Glomerular endothelial cell (primary cell): ENCODE measurements at regions not wholly inside any gene's neighbourhood (a gene's known extent, or its start where the extent isn't known, plus 50 kb on each side); places are given as distances from the start of the nearest gene placed in this dataset.

Experiments used
- DNase-seq: peaks from one replicate; pipeline ENCODE4 v3.0.0-alpha.2; 2011; ENCODE audit warnings: low read depth, low spot score; ENCODE audit errors: extremely low read depth

DNA sequence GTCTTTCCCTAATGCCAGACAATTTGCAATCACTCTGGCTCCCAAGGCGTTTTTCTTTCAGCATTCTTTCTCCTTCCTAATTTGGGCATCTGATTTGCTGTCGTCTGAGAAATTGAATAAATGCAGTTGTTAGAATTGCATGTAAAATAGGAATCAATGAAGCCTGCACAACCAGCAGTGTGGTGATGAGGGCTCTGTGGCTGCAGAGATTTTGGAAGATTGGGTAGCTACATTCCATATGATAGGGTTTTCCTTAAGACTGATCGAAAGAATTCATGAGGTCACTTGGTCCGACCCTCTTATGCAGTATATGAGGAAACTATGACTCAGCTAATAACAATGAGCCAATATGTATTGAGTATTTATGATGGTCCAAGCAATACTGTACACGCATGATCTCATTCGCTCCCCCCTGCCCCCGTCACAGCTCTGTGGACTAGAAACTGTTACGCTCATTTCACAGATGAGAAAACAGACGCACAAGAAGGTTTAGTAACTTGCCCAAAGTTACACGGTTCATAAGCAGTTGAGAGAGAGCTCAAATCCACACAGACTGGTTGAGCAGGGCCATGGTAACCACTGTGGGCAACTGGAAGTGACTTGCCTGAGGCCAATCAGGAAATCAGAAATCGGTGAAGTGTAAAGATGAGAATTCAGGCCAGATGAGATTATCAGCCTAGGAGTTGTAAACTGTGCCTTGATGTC, 527.2 kb downstream of the GATA3 start:
- DNase-seq = no peak

GRCh38 chr10:8583096-8583495, 528.6 kb downstream of the GATA3 start:
- DNase-seq = no peak

GRCh38 chr10:8584666-8585065, 530.2 kb downstream of the GATA3 start:
- DNase-seq = no peak

DNA sequence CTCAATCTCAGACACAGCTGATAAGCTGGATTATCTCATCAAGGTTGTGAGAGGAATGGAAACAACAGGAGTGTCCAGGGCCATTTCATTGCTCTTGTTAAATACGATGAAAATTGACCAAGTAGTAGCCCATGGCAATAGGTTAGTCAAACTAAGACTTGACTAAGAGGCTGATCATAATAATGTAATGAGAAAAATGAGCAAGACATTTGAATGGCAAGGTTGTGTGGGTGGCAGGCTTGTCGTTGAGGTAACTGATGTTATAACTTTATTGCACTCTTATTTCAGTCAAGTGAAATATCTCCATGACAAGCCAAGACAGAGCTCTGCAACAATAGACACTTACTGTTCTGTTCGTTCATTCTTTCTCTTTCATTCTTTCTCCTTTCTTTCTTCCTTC, 532.0 kb downstream of the GATA3 start:
- no peak for DNase-seq

DNA sequence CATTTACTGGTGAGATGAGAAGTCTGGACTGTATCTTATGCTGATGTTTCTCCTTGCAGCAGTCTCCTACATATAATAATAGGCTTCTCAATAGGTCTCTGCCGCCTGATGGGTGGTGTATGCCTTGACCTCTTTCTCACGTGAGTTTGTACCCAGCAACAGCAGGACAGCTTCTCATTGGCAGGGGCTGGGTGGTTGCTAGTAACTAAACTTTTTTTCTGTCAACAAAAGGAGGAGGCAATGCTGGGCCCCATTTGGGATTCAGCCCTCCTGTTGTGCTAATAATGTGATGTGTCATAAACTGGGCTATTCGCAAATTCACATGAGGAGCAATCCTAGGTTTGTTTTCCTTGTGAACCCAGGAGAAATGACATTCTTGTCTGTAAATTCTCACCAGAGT, 533.6 kb downstream of the GATA3 start:
- no peak for DNase-seq

GRCh38 chr10:8590518-8590917, 536.0 kb downstream of the GATA3 start:
- no peak for DNase-seq

DNA sequence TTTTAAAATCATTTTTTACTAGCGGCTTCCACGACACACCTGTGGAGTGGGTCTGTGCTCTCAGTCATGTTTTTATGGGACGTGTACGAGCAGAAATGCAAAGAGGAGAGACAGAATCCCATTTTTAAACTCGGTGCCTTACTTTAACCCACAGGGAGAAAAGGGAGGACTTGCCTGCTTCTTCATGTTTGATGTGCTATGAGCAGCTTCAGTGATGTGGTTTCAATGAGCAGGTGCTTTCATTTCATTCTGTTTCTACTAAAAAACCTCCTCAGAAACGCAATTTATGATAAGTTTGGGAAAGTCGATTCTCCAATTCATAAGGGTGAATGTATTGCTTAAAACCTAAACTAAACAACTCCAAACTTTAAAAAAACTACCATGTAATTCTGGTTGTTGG, 537.2 kb downstream of the GATA3 start:
- DNase-seq = no peak

DNA sequence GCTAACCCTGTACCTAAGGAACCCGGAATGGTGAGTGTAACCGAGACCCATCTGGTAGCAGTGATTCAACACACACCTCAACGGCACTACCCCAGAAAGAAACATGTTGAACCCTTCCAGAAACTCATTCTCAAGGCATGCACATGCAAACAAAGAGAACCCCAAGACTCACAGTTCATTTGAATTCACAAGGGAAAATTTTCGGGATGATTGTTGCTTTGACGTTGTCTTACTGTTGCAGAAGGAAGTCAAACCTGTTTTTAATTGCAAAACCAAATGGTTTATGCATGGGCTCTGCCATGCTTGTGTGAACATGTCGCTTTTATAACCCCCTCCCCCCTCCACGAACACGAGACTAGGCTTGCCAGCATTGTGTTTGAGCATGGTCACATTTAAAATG, 539.7 kb downstream of the GATA3 start:
- DNase-seq = no peak

- DNase-seq = no peak
Measured at GRCh38 chr10:8594711-8595110, 540.2 kb downstream of the GATA3 start.

- no peak for DNase-seq
Measured at GRCh38 chr10:8595140-8595539, 540.7 kb downstream of the GATA3 start.

- DNase-seq = no peak
Measured at GRCh38 chr10:8596929-8597472, 542.5 kb downstream of the GATA3 start.

DNA sequence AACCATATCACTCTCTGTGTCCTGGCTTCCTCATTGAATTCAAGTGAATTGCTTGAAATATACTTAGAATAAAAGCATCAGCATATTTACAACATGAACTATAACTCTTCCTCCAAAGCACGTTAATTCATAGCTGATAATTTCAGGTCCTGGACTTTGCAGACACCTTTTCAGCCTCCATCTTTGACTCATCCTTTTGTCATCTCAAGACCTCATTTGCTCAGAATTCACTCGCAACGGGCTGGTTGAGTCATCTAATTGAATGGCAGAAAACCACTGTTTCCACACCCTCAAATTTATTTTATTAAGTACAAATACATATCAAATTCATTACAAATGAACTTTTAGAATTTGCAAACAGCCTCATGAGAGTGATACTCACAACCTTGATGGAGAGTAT, 545.7 kb downstream of the GATA3 start:
- no peak for DNase-seq

- DNase-seq = no peak
Measured at GRCh38 chr10:8602821-8603220, 548.3 kb downstream of the GATA3 start.

DNA sequence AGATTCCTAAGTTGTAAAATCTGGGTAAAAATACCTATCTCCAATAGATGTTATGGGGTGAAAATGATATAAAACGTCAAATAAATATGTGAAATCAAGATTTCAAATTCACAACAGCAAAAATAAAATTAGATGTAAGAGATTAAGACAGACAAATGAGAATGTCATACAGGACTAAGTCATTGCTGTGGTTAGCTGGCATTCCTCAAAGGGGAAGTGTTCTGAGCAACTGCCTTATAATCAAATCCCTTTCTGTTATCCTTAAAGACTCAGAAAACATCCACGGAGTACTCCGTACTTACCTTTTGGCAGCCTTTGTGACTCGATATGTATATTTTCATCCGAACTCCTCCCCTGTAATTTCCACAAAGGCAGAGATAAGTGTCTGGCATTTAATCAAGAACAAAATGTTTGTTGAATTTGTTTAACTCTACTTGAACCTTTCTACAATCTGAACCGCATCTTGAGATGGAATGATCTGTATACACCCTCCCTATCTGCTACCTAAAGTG, 559.6 kb downstream of the GATA3 start:
- DNase-seq = no peak

- no peak for DNase-seq
Measured at GRCh38 chr10:8615118-8615517, 560.6 kb downstream of the GATA3 start.

GRCh38 chr10:8616166-8616565, 561.7 kb downstream of the GATA3 start:
- no peak for DNase-seq

- no peak for DNase-seq
Measured at GRCh38 chr10:8617792-8618191, 563.3 kb downstream of the GATA3 start.

DNA sequence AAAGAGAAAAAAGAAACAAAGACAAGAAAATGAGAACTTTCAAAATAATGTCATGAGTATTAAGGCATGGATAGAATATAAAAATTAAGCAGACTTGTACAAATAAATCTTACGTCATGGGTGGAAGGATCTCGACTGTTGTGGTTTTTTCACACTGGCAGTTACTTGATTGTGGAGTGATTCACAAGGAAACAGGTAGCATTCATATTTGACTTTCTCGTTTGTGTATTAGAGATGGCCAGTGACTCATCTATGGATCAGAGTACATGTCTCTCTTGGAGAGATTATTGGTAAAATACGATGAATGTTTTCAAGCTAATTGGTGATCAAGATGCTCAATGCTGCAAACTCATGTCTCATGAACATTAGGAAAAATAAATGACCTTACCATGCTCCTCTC, 564.3 kb downstream of the GATA3 start:
- no peak for DNase-seq

DNA sequence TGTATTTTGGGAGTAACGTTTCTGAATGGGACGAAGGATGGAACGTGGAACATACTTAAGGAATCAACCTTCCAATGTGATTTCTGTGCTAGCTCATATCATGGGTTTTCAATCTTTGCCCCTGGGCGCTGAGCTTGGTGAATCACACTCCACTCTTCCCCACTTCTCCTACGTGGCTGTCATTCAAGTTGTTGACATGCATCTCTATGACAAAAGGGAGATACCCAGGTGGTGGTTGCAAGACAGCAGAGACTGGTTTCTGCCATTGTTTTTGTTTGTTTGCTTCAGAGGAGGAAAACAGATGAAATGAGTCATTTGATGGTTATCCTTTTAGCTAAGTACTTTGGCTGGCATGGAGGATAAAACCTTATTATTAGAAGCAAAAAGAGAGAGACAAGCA, 573.9 kb downstream of the GATA3 start:
- DNase-seq = no peak

DNA sequence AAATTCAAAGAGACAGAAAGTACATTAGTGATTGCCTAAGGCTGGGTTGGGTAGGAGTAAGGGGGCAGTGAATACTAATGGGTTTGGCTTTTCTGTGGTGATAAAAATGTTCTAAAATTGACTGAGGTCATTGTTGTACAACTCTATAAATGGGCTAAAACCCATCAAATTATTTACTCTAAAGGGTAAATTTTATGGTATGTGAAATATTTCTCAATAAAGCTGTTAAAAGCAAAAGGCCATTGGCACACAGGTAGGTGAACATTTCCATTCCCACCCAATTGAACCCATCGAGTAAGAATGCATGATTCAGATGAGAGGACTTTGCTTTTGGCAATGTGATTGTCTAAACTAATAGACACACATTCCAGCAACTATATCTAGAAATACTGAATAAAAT, 579.4 kb downstream of the GATA3 start:
- DNase-seq = no peak

GRCh38 chr10:8636371-8636770, 581.9 kb downstream of the GATA3 start:
- DNase-seq = no peak

DNA sequence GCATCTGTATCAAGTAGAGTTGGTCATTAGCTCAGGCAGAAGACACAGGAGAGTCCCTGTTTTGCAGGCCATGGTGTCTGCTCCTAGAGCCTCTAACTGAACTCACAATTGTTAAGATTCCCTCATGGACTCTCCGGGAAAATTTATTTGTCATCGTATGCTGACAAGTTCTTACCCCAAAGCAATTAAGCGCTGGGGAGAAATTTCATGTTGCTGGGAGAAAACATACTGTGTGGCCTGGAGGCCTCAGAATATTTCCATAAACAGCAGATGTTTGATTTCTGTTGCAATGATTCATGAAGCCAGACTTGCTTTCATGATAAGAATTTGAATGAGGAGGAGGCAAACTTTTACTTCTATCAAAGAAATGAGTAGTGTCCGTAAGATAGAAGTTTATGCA, 583.2 kb downstream of the GATA3 start:
- DNase-seq = no peak
